ENCODE measurements at regions not wholly inside any gene's neighbourhood (a gene's known extent, or its start where the extent isn't known, plus 50 kb on each side); places are given as distances from the start of the nearest gene placed in this dataset.

DNA sequence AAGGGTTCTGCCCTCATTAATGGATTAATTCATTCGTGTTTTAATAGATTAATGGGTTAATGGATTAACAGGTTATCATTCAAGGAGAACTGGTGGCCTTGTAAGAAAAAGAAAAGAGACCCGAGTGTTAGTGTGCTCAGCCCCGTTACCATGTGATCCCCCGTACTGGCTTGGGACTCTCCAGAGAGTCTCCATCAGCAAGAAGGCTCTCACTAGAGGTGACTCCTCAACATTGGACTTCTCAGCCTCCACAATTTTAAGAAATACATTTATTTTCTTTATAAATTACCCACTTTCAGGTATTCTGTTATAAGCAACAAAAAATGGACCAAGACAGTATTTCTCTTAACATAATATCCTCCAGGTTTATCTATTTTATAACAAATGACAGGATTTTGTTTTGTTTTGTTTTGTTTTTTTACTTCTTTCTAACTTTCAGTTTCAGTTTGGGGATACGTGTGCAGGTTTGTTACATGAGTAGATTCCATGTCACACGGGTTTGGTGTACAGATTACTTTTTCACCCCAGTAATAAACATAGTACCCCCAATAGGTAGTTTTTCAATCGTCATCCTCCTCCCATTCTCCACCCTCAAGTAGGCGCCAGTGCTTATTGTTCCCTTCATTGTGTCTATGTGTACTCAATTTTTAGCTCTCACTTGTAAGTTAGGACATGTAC lies 456.1 kb downstream of the DNAH5 start:
- H3K9me3 Mint-ChIP-seq: peaks cover 11% of the 10 kb centered on the region
- TF ChIP-seq, protein P1, sequence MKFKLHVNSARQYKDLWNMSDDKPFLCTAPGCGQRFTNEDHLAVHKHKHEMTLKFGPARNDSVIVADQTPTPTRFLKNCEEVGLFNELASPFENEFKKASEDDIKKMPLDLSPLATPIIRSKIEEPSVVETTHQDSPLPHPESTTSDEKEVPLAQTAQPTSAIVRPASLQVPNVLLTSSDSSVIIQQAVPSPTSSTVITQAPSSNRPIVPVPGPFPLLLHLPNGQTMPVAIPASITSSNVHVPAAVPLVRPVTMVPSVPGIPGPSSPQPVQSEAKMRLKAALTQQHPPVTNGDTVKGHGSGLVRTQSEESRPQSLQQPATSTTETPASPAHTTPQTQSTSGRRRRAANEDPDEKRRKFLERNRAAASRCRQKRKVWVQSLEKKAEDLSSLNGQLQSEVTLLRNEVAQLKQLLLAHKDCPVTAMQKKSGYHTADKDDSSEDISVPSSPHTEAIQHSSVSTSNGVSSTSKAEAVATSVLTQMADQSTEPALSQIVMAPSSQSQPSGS (CRISPR knock-in tag; IDR thresholded peaks at IDR 0.05; ENCODE audit: borderline replicate concordance, low read depth): no peak
- TF ChIP-seq, protein P2, sequence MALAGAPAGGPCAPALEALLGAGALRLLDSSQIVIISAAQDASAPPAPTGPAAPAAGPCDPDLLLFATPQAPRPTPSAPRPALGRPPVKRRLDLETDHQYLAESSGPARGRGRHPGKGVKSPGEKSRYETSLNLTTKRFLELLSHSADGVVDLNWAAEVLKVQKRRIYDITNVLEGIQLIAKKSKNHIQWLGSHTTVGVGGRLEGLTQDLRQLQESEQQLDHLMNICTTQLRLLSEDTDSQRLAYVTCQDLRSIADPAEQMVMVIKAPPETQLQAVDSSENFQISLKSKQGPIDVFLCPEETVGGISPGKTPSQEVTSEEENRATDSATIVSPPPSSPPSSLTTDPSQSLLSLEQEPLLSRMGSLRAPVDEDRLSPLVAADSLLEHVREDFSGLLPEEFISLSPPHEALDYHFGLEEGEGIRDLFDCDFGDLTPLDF (CRISPR knock-in tag; IDR thresholded peaks at IDR 0.05): no peak
- TF ChIP-seq NR1H2 (CRISPR knock-in tag; IDR thresholded peaks at IDR 0.05) (no peak), JUN (CRISPR knock-in tag; IDR thresholded peaks at IDR 0.05) (no peak), HMGA2 (CRISPR knock-in tag; IDR thresholded peaks at IDR 0.05) (no peak), NFE2L1 (CRISPR knock-in tag; IDR thresholded peaks at IDR 0.05) (no peak), ELF4 (CRISPR knock-in tag; IDR thresholded peaks at IDR 0.05; ENCODE audit: low read depth) (no peak), RORB (CRISPR knock-in tag; IDR thresholded peaks at IDR 0.05) (no peak), FOXK1 (CRISPR knock-in tag; IDR thresholded peaks at IDR 0.05) (no peak), JAZF1 (CRISPR knock-in tag; IDR thresholded peaks at IDR 0.05) (no peak), ZNF263 (CRISPR knock-in tag; IDR thresholded peaks at IDR 0.05; ENCODE audit: low read depth) (no peak), FOXP1 (CRISPR knock-in tag; IDR thresholded peaks at IDR 0.05; ENCODE audit: borderline replicate concordance) (no peak), GTF2I (CRISPR knock-in tag; conservative IDR thresholded peaks at IDR 0.05) (no peak)
- TF ChIP-seq, protein P3, sequence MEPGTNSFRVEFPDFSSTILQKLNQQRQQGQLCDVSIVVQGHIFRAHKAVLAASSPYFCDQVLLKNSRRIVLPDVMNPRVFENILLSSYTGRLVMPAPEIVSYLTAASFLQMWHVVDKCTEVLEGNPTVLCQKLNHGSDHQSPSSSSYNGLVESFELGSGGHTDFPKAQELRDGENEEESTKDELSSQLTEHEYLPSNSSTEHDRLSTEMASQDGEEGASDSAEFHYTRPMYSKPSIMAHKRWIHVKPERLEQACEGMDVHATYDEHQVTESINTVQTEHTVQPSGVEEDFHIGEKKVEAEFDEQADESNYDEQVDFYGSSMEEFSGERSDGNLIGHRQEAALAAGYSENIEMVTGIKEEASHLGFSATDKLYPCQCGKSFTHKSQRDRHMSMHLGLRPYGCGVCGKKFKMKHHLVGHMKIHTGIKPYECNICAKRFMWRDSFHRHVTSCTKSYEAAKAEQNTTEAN (CRISPR knock-in tag; IDR thresholded peaks at IDR 0.05): no peak
- TF ChIP-seq, protein P4, sequence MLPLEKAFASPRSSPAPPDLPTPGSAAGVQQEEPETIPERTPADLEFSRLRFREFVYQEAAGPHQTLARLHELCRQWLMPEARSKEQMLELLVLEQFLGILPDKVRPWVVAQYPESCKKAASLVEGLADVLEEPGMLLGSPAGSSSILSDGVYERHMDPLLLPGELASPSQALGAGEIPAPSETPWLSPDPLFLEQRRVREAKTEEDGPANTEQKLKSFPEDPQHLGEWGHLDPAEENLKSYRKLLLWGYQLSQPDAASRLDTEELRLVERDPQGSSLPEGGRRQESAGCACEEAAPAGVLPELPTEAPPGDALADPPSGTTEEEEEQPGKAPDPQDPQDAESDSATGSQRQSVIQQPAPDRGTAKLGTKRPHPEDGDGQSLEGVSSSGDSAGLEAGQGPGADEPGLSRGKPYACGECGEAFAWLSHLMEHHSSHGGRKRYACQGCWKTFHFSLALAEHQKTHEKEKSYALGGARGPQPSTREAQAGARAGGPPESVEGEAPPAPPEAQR (CRISPR knock-in tag; IDR thresholded peaks at IDR 0.05): no peak
- TF ChIP-seq, protein P5, sequence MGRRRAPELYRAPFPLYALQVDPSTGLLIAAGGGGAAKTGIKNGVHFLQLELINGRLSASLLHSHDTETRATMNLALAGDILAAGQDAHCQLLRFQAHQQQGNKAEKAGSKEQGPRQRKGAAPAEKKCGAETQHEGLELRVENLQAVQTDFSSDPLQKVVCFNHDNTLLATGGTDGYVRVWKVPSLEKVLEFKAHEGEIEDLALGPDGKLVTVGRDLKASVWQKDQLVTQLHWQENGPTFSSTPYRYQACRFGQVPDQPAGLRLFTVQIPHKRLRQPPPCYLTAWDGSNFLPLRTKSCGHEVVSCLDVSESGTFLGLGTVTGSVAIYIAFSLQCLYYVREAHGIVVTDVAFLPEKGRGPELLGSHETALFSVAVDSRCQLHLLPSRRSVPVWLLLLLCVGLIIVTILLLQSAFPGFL (CRISPR knock-in tag; IDR thresholded peaks at IDR 0.05; ENCODE audit: borderline replicate concordance): no peak
- TF ChIP-seq, protein P6, sequence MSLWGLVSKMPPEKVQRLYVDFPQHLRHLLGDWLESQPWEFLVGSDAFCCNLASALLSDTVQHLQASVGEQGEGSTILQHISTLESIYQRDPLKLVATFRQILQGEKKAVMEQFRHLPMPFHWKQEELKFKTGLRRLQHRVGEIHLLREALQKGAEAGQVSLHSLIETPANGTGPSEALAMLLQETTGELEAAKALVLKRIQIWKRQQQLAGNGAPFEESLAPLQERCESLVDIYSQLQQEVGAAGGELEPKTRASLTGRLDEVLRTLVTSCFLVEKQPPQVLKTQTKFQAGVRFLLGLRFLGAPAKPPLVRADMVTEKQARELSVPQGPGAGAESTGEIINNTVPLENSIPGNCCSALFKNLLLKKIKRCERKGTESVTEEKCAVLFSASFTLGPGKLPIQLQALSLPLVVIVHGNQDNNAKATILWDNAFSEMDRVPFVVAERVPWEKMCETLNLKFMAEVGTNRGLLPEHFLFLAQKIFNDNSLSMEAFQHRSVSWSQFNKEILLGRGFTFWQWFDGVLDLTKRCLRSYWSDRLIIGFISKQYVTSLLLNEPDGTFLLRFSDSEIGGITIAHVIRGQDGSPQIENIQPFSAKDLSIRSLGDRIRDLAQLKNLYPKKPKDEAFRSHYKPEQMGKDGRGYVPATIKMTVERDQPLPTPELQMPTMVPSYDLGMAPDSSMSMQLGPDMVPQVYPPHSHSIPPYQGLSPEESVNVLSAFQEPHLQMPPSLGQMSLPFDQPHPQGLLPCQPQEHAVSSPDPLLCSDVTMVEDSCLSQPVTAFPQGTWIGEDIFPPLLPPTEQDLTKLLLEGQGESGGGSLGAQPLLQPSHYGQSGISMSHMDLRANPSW (CRISPR knock-in tag; conservative IDR thresholded peaks at IDR 0.05; ENCODE audit: low read depth): no peak
- ATAC-seq: no peak
- CTCF ChIA-PET: interaction anchor here (1.1 kb wide), 1 partner anchor 10 kb away, joined by 4 read pairs; no protein-coding TSS in a partner anchor
- POLR2A ChIA-PET: no interaction called here
- no peaks in the 10 kb centered on the region for H3K27me3 Mint-ChIP-seq (ENCODE audit: low read depth)
- H3K4me3 Mint-ChIP-seq: no peak overlapping the region
- no peak overlapping the region for H3K27ac Mint-ChIP-seq
- peaks cover 8% of the 10 kb centered on the region; the same call in 1 of the 2 replicates for H3K4me1 Mint-ChIP-seq
- H3K36me3 Mint-ChIP-seq: no peaks in the 10 kb centered on the region
- DNase-seq (ENCODE audit: low spot score): no peak

Data from WTC11 (cell line).